ENCODE measurements at regions not wholly inside any gene's neighbourhood (a gene's known extent, or its start where the extent isn't known, plus 50 kb on each side); places are given as distances from the start of the nearest gene placed in this dataset.

DNA sequence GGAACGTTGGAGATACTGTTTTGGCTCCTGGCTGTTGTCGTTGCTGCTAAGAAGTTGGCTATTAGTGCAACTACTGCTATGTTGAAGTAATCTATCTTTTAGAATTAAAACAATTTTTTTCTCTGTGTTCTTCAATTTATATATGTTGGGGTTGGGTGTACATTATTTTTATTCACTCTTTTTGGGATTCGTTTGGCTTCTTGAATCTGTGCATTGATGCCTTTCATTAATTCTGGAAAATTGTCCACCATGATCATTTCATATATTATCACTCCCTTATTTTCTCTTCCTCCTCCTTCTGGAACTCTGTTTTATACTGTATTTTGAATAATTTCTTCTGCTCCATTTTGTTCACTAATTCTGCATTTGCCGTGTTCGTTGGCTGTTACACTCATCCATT lies 199.5 kb upstream of the PLET1 start:
- Histone ChIP-seq H3K27ac (ENCODE audit: insufficient read depth, low read depth, low read length) (no peak overlapping the region), H3K4me1 (ENCODE audit: control insufficient read depth, extremely low read depth, insufficient read depth, low read length) (no peaks in the 10 kb centered on the region), H3K79me2 (ENCODE audit: control insufficient read depth, insufficient read depth, low read length) (no peaks in the 10 kb centered on the region), H3K4me2 (ENCODE audit: insufficient read depth, low read length) (no peak overlapping the region), H3K9me3 (replicated peaks; ENCODE audit: control insufficient read depth, insufficient read depth, low read length) (no peaks in the 10 kb centered on the region), H2AFZ (ENCODE audit: low read depth, low read length) (no peak overlapping the region), H3K4me3 (replicated peaks in 1 of 3; ENCODE audit: insufficient read depth in 1 of 3, low read depth in 1 of 3, low read length in 3 of 3) (no peak overlapping the region), H3K9ac (replicated peaks; ENCODE audit: extremely low read depth, insufficient read depth, low read length) (no peak overlapping the region), H3K27me3 (ENCODE audit: control insufficient read depth in 2 of 2, insufficient read depth in 2 of 2, low read length in 2 of 2) (no peaks in the 10 kb centered on the region), H3K9me1 (replicated peaks; ENCODE audit: control insufficient read depth, extremely low read depth, insufficient read depth, low read length) (no peaks in the 10 kb centered on the region), H4K20me1 (replicated peaks; ENCODE audit: control insufficient read depth, extremely low read depth, insufficient read depth, low read length) (no peaks in the 10 kb centered on the region), H3K36me3 (ENCODE audit: control insufficient read depth in 2 of 2, extremely low read depth in 1 of 2, insufficient read depth in 2 of 2, low read length in 2 of 2) (no peaks in the 10 kb centered on the region)
- TF ChIP-seq GATA2 (IDR thresholded peaks at IDR 0.05; ENCODE audit: insufficient read depth, insufficient read length, low read depth, low read length) (no peak), FOS (IDR thresholded peaks at IDR 0.05; ENCODE audit: borderline replicate concordance, insufficient read depth, low read length) (no peak), POLR2AphosphoS5 (IDR thresholded peaks at IDR 0.05; ENCODE audit: insufficient read depth, low read depth, low read length) (no peak), JUN (IDR thresholded peaks at IDR 0.05; ENCODE audit: borderline replicate concordance, insufficient read depth, insufficient read length, low read depth) (no peak), EZH2 (IDR thresholded peaks at IDR 0.05; ENCODE audit: borderline replicate concordance, low read depth, low read length, severe bottlenecking) (no peak), MYC (IDR thresholded peaks at IDR 0.05; ENCODE audit: low read depth, low read length) (no peak), POLR2A (IDR thresholded peaks at IDR 0.05; ENCODE audit: low read depth, low read length) (no peak)
- TF ChIP-seq, protein P1, sequence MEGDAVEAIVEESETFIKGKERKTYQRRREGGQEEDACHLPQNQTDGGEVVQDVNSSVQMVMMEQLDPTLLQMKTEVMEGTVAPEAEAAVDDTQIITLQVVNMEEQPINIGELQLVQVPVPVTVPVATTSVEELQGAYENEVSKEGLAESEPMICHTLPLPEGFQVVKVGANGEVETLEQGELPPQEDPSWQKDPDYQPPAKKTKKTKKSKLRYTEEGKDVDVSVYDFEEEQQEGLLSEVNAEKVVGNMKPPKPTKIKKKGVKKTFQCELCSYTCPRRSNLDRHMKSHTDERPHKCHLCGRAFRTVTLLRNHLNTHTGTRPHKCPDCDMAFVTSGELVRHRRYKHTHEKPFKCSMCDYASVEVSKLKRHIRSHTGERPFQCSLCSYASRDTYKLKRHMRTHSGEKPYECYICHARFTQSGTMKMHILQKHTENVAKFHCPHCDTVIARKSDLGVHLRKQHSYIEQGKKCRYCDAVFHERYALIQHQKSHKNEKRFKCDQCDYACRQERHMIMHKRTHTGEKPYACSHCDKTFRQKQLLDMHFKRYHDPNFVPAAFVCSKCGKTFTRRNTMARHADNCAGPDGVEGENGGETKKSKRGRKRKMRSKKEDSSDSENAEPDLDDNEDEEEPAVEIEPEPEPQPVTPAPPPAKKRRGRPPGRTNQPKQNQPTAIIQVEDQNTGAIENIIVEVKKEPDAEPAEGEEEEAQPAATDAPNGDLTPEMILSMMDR (IDR thresholded peaks at IDR 0.05; ENCODE audit: extremely low read depth in 1 of 2, insufficient read depth in 1 of 2, low read depth in 1 of 2, low read length in 2 of 2) = no peak
- TF ChIP-seq, protein P2, sequence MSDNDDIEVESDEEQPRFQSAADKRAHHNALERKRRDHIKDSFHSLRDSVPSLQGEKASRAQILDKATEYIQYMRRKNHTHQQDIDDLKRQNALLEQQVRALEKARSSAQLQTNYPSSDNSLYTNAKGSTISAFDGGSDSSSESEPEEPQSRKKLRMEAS (IDR thresholded peaks at IDR 0.05; ENCODE audit: insufficient read depth, insufficient read length) = no peak
- ChIA-PET POLR2A (no interaction called here), CTCF (no interaction called here)
- dilution Hi-C loops (cut with MboI; ENCODE audit: extremely low pct_ligation_motif_present, low sequenced_read_pairs) = no loop called here
- DNase-seq (ENCODE audit: low read depth, low spot score) = no peak
- intact Hi-C loops (cut with micrococcal nuclease) = no loop called here
- BruUV-seq (replicated peaks) = no TSS peak
- no peak for FAIRE-seq
